Fibroblast of lung (primary cell): ENCODE measurements at regions not wholly inside any gene's neighbourhood (a gene's known extent, or its start where the extent isn't known, plus 50 kb on each side); places are given as distances from the start of the nearest gene placed in this dataset.

Experiments used
- CTCF ChIP-seq, 2 donors: IDR thresholded peaks in 1 of 2; conservative IDR thresholded peaks in 1 of 2; 1 replicate in 1 of 2; 2 replicates in 1 of 2; pipeline ENCODE4 v1.5.1; 2011 to 2012; ENCODE audit warnings: low read length in 2 of 2, control low read depth in 1 of 2, inconsistent platforms in 1 of 2, low read depth in 1 of 2, mild to moderate bottlenecking in 1 of 2
- EZH2 ChIP-seq: IDR thresholded peaks from 2 replicates; pipeline ENCODE4 v1.5.1; 2012; ENCODE audit warnings: low read length, control low read depth, mild to moderate bottlenecking; ENCODE audit errors: missing control alignments

DNA sequence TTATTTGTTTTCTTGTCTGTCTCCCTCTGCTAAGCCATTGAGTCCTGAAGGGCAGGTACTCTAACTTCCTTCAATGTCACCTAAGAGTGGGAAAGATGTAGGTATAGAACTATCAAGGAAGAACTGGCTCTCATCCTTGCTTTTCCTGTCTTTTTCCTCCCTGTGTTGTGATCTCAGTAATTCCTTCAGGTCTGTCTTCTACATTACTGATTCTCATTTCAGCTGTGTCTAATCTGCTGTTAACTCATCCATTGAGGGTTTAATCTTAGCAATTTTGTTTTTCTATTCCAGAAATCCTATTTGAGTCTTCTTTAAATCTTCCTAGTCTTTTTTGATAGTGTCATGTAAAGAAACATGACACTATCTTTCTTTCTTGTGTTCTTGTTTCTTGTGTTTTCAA is 124.5 kb upstream of the PLXNC1 start:
- TF ChIP-seq CTCF (conservative IDR thresholded peaks at IDR 0.05 in 1 of 2, IDR thresholded peaks at IDR 0.05 in 1 of 2; ENCODE audit: low read depth in 1 of 2, low read length in 2 of 2): no peak
- no peak for TF ChIP-seq EZH2
